HG03378 (cell line): ENCODE measurements at regions not wholly inside any gene's neighbourhood (a gene's known extent, or its start where the extent isn't known, plus 50 kb on each side); places are given as distances from the start of the nearest gene placed in this dataset.

Experiments
- ATAC-seq: cut with Tn5 transposase; IDR thresholded peaks from one replicate; pipeline ENCODE4 v1.9.1; 2021; ENCODE audit warnings: mild to moderate bottlenecking, moderate library complexity; ENCODE audit not compliant: unreplicated experiment

DNA sequence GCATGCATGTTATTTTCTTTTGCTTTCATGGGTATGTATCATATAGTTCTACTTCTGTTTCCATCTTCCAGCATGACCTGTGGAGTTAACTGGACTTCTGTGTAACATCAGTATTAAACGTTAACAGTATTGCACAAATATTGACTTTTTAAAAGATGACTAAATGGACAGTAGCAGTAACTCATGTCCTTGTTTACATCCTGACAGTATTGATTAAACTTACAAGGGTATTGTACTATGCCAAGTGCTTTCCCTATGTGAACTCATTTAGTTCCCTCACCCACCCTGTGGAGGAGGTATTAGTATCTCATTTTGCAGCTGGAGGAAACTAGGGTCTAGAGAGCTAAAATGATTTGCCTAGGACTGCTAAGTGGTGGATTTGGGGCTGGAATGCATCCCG is 128.7 kb upstream of the SLC10A2 start:
- no peak for ATAC-seq

DNA sequence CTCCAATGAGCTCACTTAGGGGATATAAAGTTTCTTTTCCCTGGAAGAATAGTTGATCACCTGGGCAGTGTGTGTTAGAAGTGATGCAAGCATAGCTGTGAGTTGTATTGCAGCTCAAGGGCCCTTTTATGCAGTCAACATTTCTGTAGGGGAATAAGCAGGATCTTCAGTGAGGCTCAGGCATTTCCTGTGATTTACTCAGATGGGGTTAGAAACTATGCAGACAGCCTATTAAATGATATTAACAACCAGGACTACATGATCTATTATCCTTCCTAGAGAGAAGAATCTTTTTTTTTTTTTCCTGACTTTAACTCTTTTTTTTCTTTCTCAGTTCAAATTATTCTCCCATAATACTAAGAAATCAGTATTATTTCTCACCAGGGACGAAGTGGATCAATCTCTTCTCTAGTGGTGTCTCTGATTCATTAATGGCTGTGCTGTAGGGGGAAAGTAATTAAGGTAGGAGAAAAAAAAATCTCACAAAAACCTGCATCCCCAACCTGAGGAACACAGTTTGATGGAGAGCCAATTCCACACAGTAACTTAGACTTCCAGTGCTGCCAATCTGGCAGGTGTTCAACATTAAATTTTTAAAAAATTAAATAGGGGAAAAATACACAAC is 126.4 kb upstream of the SLC10A2 start:
- ATAC-seq: no peak

DNA sequence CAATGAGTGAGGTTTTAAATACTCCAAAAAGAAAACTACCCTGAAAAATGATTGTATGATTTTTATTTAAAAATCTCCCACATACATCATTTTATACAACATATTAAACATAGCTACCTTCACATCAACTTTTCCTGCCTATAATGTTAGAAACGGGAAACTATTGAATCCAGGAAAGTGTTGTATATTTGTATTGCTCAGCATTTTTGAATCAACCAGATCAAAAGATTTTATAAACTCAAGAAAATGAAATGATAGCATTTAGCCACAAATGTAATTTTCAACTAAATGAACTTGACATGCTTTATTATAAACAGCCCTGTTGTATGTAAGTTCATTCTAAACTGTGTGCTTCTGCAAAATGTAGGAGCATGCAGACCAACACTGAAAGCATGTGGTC is 124.6 kb upstream of the SLC10A2 start:
- ATAC-seq: no peak

DNA sequence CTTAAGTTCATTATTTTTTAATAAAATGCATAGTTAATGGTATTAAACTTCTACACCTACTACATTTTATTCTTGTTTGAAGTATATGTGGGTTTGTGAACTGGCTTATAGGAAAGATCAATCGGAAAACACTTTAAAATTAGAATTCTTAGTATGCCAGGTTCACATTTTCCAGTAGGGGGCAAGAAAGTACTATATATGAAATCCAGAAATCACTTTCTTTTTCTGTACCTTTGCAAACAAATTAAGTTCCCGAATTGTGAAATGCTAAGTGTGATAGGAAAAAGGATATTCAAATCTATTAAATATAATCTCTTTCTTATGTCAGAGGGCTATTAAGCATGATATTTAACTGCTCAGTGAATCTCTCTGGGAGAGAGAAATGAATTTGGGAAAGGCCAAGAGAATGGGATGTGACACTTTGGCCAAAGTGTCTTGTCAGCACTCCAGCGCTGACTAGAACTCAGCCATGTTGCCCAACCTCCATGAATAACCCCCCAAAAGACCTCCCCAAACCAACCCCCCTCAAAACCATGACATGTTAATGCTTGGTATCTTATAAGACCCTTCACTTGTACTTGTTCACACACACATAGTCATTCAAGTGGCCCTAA is 122.6 kb upstream of the SLC10A2 start:
- peak; percentile 49 for ATAC-seq

DNA sequence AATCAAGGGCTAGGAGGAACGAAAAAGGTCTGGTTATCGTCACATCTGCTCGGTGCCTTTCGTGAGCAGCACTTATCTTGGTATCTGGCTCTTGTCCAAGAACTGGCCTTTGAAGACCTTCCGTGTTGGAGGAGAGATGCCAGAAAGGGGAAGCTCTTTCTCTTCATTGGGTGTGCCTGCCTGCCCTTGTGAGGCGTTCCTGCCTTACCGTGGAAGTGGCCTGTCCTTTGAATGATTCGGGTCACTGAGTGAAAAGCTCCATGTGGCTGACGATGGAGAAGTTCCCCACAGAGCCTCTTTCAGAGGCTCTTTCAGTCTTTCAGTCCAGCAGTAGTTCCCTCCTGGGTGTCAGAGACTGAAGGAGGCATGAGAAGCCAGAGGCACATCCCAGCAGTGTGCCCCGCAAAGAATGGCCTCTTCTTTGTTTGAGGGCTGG is 121.5 kb upstream of the SLC10A2 start:
- no peak for ATAC-seq

DNA sequence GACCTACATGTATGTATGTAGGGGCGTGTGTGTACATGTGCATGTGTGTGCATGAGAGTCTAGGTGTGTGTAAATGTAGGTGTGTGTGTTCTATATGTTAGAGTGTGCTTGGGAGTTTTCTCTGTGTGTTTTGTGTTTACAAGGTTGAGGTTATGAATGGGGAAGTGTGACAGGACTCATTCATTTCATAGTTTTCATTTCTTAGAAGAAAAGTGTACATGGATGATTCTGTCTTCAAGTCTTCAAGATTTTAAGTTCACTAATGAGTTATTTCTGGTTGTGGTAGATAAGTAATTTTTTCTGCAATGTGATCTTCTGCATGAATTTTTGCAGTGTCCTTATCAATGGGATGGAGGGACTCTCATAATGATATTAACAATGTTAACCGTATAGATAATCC is 118.2 kb upstream of the SLC10A2 start:
- ATAC-seq: peak; percentile 46

DNA sequence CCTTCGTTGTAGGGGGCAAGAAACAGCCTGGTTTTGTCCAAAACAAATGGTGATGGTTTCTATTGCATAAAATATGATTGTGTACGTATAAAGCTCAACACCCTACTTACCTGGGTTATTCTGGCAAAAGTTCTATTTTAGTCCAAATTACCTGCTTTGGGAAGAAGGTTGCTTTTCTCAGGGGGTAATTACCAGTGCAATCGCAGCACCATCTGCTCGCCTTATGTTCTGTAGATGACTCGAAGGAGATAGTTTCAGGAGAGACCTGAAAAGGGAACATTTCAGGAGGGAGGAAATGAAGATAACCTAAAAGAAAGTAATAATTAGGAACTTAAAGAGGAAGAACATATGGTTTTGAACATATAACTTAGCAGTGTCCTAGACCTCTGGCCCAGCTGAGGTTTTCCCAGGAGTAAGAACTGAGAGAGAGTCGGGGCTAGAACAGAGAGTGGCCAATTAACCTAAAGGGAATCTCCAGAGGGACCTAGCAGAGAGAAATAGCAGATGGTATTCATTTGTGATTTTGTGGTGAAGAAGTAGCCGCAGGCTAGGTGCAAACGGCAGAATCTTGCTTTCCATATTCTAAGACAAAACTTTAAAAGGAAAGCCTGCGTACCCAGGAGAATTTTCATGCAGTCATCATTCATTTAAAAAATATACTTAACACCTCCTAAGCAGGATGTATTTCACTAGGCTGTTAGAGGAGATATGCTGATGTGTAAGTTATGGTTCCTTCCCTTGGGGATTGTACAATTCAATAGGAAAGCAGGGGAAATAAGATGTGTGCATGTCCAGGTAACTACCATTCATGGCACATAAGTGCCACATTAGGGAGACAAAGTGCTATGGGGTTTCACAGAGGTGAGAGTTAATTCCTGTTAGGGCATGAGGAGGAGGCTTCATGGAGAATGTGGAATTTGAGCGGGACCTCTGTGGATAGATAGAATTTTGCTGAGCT is 113.0 kb upstream of the SLC10A2 start:
- no peak for ATAC-seq

DNA sequence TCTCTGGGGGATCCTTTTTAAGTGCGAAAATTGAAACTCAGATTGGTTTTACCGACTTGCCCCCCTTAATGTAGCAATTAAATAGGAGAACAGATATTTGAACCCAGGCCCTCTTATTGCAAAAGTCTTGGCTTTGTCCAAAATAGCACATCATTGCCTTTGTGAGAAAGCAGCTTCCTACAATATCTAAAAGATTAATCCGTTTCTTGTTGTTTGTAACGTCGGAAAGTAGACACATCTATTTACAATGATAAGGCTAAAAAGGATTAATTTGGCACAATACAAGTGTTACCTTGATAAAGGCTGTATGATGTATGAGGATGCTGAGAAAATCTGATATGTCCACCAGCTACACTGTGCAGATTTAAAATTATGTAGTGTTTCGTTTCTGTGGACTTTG is 108.7 kb upstream of the SLC10A2 start:
- no peak for ATAC-seq

DNA sequence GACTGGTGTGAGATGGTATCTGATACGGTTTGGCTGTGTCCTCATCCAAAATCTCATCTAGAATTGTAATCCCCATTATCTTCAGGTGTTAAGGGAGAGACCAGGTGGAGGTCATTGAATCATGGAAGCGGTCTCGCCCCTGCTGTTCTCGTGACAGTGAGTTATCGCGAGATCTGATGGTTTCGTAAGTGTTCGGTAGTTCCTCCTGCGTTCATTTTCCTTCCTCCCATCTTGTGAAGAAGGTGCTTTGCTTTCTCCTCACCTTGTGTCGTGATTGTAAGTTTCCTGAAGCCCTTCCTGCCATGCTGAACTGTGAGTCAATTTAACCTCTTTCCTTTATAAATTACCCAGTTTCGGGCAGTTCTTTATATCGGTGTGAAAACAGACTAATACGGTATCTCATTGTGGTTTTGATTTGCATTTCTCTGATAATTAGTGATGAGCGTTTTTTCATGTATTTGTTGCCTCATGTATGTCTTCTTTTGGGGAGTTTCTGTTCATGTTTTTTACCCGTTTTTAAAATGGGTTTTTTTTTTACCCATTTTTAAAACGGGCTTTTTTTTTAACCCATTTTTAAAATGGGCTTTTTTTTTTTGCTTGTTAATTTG is 102.8 kb upstream of the SLC10A2 start:
- no peak for ATAC-seq

DNA sequence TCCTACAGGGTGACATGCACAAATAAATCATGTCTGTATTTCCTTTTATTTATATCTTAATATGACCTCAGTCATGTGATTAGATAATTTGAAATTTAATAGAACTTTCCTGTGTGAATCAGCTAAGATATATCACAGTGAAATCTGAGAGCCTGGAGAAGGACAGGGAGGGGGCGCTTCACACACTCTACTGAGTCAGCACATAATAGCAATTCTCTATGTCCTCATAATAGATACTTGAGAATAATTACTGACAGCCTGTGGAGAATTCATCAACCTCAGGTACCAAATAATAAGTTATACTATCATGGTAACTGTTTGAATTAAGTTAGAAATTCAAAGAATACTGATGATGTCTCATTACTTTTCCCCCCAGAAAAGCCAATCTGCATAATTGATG is 98.0 kb upstream of the SLC10A2 start:
- no peak for ATAC-seq

DNA sequence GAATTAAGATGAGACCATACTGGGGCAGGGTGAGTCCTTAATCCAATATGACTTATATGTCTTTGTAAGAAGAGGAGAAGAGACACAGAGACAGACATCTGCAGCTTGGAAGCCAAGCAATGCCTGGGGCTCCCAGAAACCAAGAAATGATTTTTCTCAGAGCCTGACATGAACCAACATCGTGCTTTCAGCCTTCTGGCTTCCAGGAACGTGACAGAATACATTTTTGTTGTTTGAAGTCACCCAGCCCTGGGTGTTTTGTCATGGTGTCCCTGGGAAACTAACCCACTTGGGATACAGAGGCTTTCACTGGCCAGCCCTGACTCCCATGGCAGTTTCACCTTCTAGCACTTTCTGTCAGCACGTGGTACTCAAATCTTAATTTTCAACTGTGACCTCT is 95.3 kb upstream of the SLC10A2 start:
- no peak for ATAC-seq

DNA sequence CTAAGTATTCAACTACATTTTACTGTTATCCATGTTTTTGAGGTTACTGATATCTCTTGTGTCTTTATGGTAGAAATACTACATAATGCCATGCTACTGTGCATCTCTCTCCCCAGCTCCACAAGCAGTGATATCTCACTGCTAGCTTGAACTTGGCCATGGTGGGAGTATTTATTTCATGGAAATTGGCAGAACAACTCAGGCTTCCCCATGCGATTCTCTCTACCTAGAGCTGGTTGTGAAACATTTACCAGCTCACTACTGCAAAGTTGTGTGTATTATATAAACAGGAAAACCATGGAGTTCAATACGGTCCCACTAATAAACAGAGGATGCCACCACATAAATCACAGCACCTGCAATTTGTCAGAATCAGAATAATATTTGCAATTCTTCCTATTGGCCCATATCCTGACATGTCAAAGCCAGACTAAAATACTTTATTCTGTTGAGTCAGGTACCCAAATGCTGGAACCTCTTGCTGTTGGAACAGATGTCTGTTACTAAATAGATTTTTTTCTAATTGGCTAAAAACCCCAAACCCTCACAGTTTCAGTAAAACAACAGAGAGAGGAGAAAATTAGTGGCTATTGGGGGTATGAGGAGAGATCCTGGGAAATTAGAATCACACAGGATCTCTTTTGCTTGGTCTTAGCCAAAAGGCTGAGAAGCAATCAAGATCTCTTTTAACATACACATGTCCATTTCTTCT is 91.4 kb upstream of the SLC10A2 start:
- ATAC-seq: no peak

DNA sequence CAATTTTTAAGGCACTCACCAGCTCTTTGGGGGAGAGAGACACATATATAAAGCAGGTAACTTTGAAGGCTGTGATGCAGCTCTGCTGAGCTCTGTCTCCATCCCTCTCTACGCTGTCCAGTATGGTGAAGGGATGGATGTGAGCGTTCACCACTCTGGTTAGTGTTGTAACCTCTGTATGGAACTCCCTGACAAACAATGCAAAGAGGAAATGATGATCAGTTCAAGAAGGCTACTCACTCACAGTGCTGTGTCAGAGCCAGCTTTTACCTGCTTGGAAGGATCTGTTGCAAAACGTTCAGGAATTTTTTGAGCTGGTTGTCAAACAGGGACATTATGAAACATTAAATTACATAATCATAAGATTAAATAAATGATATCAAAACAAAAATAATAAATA is 90.8 kb upstream of the SLC10A2 start:
- no peak for ATAC-seq

DNA sequence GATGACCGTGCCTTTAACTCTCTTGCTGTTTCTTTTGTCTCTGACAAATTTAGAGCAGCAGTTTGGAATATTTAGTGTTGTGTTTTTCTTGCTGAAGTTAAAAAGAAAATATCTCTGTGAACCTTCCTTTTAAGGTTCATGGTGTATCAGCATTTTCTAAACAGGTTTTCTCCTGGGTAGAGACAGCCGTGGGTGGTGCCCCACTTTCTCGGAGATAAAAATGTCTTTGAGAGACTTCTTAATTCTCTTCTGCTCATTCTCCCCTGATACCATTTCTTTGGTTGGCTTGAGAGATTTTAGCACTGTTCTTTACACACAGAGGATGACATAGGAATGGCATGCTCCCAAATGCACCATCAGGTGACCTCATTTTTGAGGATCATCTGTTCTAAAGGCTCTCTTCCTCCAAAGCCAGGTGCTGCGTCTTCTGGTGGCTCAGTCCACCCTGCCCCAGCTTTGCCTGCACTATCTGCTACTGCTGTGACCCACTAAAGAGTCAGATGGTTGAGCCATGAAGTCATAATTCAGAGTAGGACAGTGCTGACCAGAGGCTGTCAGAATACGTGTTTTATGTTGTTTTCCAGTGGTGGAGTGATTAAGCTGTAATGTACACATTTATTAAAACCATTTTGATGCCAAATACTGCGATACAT is 90.3 kb upstream of the SLC10A2 start:
- ATAC-seq: no peak

DNA sequence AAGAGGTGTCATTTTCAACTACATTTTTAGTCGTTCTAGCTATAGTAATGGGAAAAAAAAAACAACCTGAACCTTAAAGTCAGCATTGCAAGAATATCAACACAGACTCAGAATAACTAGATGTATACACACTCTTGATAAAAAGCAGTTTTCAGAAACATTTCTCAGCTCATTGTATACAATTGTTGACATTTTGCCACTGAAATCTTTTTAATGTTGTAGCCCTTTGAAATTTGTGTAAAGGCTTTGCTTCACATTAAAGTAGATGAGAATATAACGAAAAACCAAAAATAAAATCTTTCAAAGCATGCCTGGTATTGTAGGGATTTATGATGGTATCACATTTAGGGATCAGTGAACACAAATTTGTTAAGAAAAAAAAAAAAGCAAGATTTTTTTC is 87.2 kb upstream of the SLC10A2 start:
- no peak for ATAC-seq

DNA sequence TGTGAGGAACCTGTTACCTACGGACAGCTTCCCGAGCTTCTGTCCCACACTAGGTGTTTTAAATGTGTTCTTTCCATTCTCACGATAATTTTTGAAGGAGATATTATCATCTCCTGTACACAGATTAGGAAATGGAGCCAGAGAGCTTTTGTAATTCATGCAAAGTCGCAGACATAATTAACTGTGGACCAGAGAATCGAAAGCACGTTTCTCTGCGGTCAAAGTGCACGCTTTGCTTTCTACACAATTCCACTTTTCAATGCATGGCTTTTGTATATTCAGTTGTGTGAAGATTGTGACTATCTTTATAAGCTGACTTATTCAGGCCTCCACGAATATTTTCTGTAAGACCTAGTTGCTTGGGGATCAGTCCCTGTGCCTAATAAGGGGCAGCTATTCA is 81.7 kb upstream of the SLC10A2 start:
- no peak for ATAC-seq

DNA sequence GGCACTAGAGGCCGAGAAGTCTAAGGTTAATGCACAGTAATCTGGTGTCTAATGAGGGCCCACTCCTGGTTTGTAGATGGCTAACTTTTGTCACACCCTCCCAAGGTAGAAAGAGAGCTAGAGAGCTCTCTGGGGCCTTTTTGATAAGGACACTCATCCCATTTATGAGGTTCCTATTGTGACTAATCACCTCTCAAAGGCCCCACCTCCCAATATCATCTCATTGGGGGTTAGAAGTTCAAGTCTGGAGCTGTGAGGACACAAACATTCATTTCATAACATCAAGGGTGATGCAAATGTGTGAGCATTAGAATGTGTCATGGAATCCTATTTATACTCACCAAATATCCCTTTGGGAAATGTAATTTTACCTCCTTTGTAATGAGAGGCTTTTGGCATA is 79.2 kb upstream of the SLC10A2 start:
- ATAC-seq: no peak

DNA sequence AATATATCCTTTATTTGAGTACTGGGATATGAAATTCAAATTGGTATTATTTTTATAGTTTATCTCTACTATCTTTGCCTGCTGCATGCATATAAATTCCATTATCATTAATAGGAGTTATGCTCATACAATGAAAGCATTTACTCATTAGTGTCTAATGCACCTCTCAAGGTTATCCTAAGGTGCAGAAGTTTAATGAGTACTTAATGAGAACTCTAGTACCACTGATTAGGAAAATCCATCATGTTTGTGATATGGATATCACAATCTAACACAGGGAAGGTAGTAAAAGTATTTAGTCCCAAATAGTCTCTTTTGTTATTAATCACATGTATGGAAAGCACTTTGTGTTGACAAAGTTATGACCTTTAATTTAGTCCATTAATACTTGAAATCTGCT is 77.2 kb upstream of the SLC10A2 start:
- no peak for ATAC-seq

DNA sequence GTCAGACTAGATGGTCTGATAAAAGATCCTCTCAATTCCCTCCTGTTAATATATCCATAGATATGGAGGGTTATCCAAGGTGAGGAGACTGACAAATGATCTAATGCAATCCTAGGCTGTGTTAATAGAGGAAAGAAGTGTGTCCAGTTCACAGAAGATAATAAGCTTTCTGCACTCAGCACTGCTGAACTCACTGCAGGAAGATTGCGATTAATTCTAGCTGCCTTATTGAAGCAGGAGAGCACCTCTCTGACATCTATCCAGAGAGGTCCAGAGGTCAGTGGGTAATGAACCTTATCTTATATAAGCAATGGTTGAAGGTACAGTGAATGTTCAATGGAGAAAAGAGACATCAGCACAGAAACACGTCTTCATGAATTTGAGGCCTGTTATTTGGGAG is 75.9 kb upstream of the SLC10A2 start:
- no peak for ATAC-seq

DNA sequence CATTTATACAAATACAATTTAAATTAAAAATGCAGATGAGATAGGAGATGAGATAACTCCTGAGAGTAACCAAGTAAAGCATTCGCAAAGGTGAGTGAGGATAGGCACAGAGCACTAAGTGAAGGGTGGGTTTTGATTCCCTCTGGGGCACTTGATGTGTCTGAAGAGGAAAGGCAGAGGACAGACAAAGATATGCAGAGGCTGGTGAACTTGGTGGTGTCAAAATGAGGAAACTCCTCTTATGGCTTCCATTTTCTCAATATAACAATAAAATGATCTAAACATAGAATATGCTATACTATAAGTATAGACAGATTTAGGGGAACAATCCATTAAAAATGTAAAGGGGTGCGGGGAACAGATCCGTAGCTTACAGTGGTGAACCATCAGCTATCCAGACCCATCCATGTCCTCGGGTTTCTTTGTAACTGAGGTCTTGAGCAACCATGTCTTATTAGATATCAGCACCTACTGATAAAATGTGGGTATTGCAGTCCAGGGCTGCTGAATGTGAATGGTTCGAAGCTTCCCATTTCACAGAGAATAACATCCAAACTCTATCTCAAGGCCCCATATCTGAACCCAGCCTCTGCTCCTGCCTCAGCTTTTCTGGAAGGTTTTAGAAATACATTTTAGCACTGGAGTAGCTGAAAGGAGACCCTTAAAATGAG is 73.9 kb upstream of the SLC10A2 start:
- peak; percentile 97 for ATAC-seq
